Hepatocyte (in vitro differentiated cells): ENCODE measurements at regions not wholly inside any gene's neighbourhood (a gene's known extent, or its start where the extent isn't known, plus 50 kb on each side); places are given as distances from the start of the nearest gene placed in this dataset.

ENCODE experiments used
- DNase-seq: peaks from one replicate; pipeline ENCODE4 v3.0.0-alpha.2; 2016; ENCODE audit warnings: low spot score
- H2AFZ ChIP-seq: fragments of 200-600 bp; sonication (generic); 2 replicates; pipeline ENCODE4 v1.6.0; 2016; ENCODE audit warnings: antibody characterized with exemption, mild to moderate bottlenecking
- H3K27ac ChIP-seq: fragments of 200-600 bp; sonication (generic); 2 replicates; pipeline ENCODE4 v1.5.1; 2016; ENCODE audit warnings: mild to moderate bottlenecking
- H3K27me3 ChIP-seq: fragments of 200-600 bp; sonication (generic); 2 replicates; pipeline ENCODE4 v1.6.1; 2016
- H3K36me3 ChIP-seq: fragments of 200-600 bp; sonication (generic); replicated peaks from 2 replicates; pipeline ENCODE4 v1.5.1; 2016; ENCODE audit warnings: low read depth; ENCODE audit not compliant: insufficient read depth
- H3K4me1 ChIP-seq: fragments of 200-600 bp; sonication (generic); 2 replicates; pipeline ENCODE4 v1.5.1; 2016; ENCODE audit warnings: mild to moderate bottlenecking, moderate library complexity; ENCODE audit not compliant: insufficient read depth
- H3K4me2 ChIP-seq: fragments of 200-600 bp; sonication (generic); 2 replicates; pipeline ENCODE4 v1.6.0; 2016
- H3K4me3 ChIP-seq: fragments of 200-600 bp; sonication (generic); 2 replicates; pipeline ENCODE4 v1.5.1; 2016; ENCODE audit warnings: mild to moderate bottlenecking
- H3K79me2 ChIP-seq: fragments of 200-600 bp; sonication (generic); 2 replicates; pipeline ENCODE4 v1.6.0; 2017; ENCODE audit warnings: mild to moderate bottlenecking
- H3K9me2 ChIP-seq: fragments of 200-600 bp; sonication (generic); replicated peaks from 2 replicates; pipeline ENCODE4 v1.6.0; 2017; ENCODE audit warnings: mild to moderate bottlenecking; ENCODE audit not compliant: insufficient read depth
- H3K9me3 ChIP-seq: fragments of 200-600 bp; sonication (generic); 2 replicates; pipeline ENCODE4 v1.5.1; 2016; ENCODE audit warnings: low read depth, mild to moderate bottlenecking
- H4K20me1 ChIP-seq: fragments of 200-600 bp; sonication (generic); 2 replicates; pipeline ENCODE4 v1.6.0; 2016; ENCODE audit warnings: mild to moderate bottlenecking; ENCODE audit not compliant: insufficient read depth, poor library complexity, severe bottlenecking
- EZH2 ChIP-seq: fragments of 200-600 bp; sonication (generic); IDR thresholded peaks from 2 replicates; pipeline ENCODE4 v1.6.1; 2016; ENCODE audit warnings: antibody characterized with exemption, mild to moderate bottlenecking, borderline replicate concordance
- EZH2phosphoT487 ChIP-seq: fragments of 200-600 bp; sonication (generic); IDR thresholded peaks from one replicate; pipeline ENCODE4 v1.6.1; 2018; ENCODE audit warnings: antibody characterized with exemption, mild to moderate bottlenecking, low read depth, moderate library complexity; ENCODE audit not compliant: unreplicated experiment, severe bottlenecking
- WGBS: methylation state at CpG from one replicate; pipeline ENCODE4 v1.1.6; 2016; ENCODE audit warnings: low lambda C conversion rate; ENCODE audit errors: missing lambda C conversion rate; 5-methylcytosine and 5-hydroxymethylcytosine counted together
- TF ChIP-seq, protein P1 (sequence below): fragments of 200-600 bp; sonication (generic); IDR thresholded peaks from 2 replicates; pipeline ENCODE4 v1.5.1; 2016; ENCODE audit warnings: antibody characterized with exemption, mild to moderate bottlenecking; ENCODE audit not compliant: poor library complexity

DNA sequence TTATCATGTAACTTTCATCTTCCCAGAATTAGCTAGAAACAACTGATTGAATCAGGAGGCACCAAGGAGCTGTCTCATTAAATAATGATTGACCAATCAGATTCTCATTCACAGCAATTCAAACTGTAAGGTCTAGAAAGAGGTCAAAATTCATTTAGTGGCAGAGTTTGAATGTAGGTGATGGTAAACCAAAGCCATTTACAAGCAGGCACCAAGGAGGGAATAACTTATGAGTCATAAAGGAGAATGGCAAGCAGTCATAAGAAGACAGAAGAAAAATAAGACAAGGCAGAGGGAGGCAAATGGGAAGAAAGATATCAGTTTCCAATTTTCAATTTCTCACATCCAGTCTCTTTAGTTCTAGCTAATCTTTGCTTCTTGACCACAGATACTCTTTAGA, 52.9 kb upstream of the DEFB112 start:
- DNase-seq, result no peak
- Histone ChIP-seq H4K20me1 (no peaks in the 10 kb centered on the region), H3K4me2 (no peak overlapping the region), H3K4me3 (no peak overlapping the region), H3K27ac (no peak overlapping the region), H3K27me3 (no peaks in the 10 kb centered on the region), H3K9me3 (no peaks in the 10 kb centered on the region), H2AFZ (no peak overlapping the region), H3K79me2 (no peaks in the 10 kb centered on the region), H3K36me3 (no peaks in the 10 kb centered on the region), H3K9me2 (no peaks in the 10 kb centered on the region), H3K4me1 (no peaks in the 10 kb centered on the region)
- TF ChIP-seq, protein P1, sequence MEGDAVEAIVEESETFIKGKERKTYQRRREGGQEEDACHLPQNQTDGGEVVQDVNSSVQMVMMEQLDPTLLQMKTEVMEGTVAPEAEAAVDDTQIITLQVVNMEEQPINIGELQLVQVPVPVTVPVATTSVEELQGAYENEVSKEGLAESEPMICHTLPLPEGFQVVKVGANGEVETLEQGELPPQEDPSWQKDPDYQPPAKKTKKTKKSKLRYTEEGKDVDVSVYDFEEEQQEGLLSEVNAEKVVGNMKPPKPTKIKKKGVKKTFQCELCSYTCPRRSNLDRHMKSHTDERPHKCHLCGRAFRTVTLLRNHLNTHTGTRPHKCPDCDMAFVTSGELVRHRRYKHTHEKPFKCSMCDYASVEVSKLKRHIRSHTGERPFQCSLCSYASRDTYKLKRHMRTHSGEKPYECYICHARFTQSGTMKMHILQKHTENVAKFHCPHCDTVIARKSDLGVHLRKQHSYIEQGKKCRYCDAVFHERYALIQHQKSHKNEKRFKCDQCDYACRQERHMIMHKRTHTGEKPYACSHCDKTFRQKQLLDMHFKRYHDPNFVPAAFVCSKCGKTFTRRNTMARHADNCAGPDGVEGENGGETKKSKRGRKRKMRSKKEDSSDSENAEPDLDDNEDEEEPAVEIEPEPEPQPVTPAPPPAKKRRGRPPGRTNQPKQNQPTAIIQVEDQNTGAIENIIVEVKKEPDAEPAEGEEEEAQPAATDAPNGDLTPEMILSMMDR, result no peak
- no peak for TF ChIP-seq EZH2

DNA sequence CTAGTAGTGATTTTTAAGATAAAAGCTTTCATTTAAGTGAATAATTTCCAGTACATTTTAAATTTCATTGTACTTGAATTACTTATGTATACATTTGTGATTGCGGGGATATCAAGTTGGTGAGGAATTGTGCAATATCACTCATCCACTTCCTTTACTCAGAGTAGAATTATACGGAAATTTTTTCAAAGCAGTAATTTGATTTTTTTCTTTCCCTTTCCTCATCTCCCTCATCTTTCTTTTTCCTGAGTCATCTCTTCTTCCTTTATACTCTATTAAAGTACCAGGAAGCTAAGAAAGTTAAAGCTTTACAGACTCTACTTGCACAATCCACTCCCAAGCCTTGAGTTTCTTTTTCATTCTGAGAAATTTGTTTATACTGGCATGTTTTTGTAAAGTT, 60.9 kb upstream of the DEFB112 start:
- no peak overlapping the region for H3K27ac ChIP-seq
- H3K9me3 ChIP-seq, result no peaks in the 10 kb centered on the region
- H3K4me2 ChIP-seq, result no peak overlapping the region
- H2AFZ ChIP-seq, result no peak overlapping the region
- H3K4me1 ChIP-seq, result no peaks in the 10 kb centered on the region
- WGBS, result 94% methylated on average over 2 of the region's 2 CpGs
- H3K4me3 ChIP-seq, result no peak overlapping the region
- no peak for TF ChIP-seq EZH2
- no peaks in the 10 kb centered on the region for H3K9me2 ChIP-seq
- H3K27me3 ChIP-seq, result no peaks in the 10 kb centered on the region
- no peaks in the 10 kb centered on the region for H3K79me2 ChIP-seq
- H3K36me3 ChIP-seq, result no peaks in the 10 kb centered on the region
- H4K20me1 ChIP-seq, result no peaks in the 10 kb centered on the region
- no peak for DNase-seq

DNA sequence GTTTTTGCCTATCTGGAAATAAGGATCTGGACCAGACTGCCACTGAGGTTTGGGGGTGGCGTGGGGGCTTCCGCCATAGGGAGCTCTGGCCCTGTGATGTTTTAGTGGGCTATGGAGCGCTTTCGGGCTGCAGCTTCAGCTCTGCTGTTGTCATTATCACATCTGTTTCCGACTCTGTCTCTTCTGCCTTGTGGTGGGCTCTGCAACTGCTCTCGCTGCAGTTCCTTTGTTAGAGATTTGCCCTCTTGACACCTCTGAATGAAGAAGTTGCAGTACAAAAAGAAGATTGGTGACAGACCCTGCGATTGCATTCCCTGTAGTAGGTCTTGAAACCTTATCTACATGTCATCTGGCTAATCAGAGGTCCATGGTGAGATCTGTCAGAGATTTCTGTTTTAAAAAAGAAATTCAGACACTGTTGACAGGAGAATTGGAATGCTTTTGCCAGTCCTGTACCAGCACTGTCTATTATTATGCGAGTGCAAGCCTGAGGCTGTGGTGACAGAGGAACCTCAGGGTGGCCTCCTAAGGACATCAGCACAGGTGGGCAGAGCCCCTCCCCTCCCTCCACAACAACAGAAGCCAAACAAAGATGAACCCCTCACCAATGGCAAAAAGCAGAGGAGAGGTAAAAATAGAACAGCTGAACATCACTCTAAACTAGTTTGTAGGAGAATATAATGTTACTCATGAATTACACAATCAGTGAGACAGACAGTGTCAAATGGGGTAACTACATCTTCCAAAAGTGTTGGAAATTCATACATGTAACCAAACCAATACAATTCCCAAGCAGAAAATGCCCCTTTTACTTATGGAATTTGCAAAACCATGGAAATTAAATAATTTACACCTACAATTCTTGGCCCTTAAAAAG, 63.5 kb upstream of the DEFB112 start:
- Histone ChIP-seq H3K4me1 (no peaks in the 10 kb centered on the region), H4K20me1 (no peaks in the 10 kb centered on the region), H3K9me2 (no peaks in the 10 kb centered on the region), H2AFZ (no peak overlapping the region), H3K27ac (no peak overlapping the region), H3K4me3 (no peak overlapping the region), H3K27me3 (no peaks in the 10 kb centered on the region), H3K36me3 (no peaks in the 10 kb centered on the region), H3K9me3 (no peaks in the 10 kb centered on the region), H3K79me2 (no peaks in the 10 kb centered on the region), H3K4me2 (no peak overlapping the region)
- TF ChIP-seq, protein P1, result no peak
- TF ChIP-seq EZH2, result no peak
- no peak for TF ChIP-seq EZH2phosphoT487
- DNase-seq, result no peak
- WGBS, result 55% methylated on average over 8 of the region's 8 CpGs

DNA sequence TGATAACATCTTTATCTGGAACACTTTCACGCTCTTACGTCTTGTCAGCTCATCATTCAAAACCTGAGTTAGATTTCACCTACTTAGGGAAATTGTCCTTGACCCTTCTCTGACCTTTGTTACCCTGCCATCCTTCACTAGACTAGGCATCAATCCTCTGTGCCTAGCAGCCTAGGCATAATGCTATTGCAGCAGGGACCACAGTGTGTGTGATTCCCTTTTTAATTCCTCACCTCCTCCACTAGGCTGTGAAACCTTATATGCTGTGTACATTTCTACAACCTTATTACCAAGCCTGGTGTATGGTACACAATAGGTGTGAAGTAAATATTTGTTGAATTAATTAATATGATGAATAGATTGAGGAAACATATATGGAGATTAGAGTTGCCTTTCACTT, 66.7 kb upstream of the DEFB112 start:
- no peaks in the 10 kb centered on the region for H3K79me2 ChIP-seq
- no peaks in the 10 kb centered on the region for H3K9me3 ChIP-seq
- WGBS, result 70% methylated on average over 2 of the region's 2 CpGs
- DNase-seq, result no peak
- no peaks in the 10 kb centered on the region for H4K20me1 ChIP-seq
- no peaks in the 10 kb centered on the region for H3K9me2 ChIP-seq
- no peak overlapping the region for H3K4me2 ChIP-seq
- TF ChIP-seq EZH2phosphoT487 (no peak), EZH2 (no peak)
- TF ChIP-seq, protein P1, result no peak
- H3K4me1 ChIP-seq, result no peaks in the 10 kb centered on the region
- no peak overlapping the region for H3K27ac ChIP-seq
- no peaks in the 10 kb centered on the region for H3K36me3 ChIP-seq
- no peak overlapping the region for H2AFZ ChIP-seq
- no peak overlapping the region for H3K4me3 ChIP-seq
- H3K27me3 ChIP-seq, result no peaks in the 10 kb centered on the region
